GM19397 (cell line): ENCODE measurements at regions not wholly inside any gene's neighbourhood (a gene's known extent, or its start where the extent isn't known, plus 50 kb on each side); places are given as distances from the start of the nearest gene placed in this dataset.
"Not testable (repeated sequence)": the region's sequence is repeated elsewhere in the genome, so short reads cannot be mapped to it uniquely, and the experiment has no call there.

ENCODE experiments used
- ATAC-seq: cut with Tn5 transposase; IDR thresholded peaks from one replicate; pipeline ENCODE4 v1.9.1; 2021; ENCODE audit warnings: mild to moderate bottlenecking, moderate library complexity; ENCODE audit not compliant: unreplicated experiment

DNA sequence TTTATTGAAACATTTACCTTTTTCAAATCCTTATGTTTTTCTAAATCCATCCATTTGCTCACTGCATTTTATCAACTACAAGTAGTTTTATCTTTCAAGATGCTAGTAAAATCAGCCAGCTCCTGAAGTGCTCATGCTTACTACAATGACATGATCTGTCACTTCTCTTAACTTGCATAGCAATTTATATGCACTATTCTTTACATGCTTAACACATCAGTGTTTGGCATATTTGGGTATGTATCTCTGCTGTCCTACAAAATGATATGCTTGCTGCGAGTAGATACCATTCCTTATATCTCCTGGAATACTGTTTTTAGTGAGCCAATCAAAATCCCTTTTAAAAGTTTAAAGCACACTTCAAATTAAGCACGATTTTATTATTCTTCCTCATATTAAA is 2726.8 kb downstream of the PCDH7 start:
- no peak for ATAC-seq

DNA sequence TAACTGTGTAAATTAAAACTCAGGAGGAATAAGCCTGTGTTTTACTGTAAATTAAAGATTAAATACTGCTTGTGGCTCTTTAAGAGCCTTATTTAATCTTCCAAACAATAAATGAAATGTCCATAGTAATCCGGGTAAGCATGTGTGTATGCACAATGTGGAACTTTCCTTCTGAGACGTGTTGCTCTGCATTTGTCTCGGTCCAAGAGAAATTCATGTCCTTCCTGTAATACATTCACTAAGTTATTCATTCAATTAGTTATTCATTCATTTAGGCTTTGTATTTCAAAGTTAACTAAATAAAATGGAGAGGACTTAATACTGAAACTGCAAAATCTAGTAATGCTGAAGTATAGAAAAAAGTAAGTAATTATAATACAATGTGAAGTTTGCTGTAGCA is 2728.8 kb downstream of the PCDH7 start:
- no peak for ATAC-seq

DNA sequence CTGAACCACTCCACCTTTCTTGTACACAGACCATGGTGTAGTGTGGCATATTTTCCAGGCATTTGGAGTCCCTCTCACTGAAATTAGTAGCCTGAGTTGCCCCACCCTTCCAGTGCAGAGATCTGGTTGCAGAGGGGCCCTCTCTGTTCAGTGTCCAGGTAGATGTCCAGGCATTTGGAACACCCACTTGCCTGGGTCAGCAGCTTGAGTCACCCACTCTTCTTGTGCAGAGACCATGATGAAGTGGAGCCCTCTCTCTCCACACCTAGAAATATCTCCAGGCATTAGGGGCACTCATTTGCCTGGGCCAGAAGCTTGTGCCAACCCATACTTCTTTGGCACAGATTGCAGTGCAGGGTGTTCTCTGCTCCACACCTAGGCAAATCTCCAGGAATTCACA is 2733.3 kb downstream of the PCDH7 start:
- ATAC-seq, result no peak

DNA sequence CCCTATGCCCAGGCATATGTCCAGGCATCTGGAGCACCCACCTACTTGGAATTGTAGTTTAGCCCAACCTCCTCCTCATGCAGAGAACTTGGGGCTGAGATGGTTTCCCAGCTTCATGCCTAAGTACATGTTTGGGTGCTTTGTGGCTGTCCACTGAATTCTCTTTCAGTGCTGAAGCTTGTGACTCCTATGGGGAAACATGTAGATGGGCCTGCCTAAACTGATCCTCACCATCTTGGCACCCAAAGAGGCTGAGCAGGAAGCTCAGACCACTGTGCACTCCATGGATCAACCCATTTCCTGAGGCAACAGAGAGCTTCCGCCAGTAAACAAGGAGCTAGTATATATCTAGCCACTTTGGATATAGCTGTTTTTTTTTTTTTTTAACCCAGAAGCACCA is 2733.7 kb downstream of the PCDH7 start:
- no peak for ATAC-seq

DNA sequence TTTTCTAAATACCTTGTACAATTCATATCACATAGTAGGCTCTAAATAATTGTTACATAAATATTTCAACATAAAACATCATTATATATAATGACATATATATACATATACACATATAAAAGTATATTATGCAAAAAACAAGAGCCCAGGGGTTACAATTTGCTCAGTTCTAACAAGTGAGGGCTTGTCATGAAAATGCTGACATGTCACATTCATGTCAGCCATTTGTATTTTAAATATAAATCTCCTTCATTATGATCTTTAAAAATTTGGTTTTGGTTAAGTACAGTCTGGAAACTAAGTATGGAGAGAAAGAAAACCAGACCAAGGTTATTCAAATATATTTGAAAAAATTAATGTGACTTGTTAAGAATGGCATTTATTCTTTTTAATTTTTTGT is 2745.4 kb downstream of the PCDH7 start:
- ATAC-seq, result no peak

DNA sequence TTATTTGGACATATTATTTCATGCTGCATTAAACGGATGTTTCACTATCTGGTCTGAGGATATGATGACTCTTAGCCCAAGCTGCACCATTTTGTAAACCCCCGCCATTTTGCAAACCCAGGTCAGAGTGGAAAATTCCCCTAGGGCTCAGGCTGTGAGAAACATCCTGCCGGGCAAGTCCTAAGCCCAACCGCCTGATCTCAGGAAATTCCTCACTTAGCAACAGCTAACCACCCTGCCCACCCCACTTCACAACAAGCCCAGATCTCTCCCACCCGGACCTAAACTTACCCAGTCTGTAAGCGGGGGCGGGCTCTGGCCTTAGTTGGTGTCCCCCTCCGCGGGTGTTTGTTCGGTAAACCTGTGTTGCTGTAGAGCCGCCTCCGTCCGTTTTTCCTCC is 2747.1 kb downstream of the PCDH7 start:
- no peak for ATAC-seq

DNA sequence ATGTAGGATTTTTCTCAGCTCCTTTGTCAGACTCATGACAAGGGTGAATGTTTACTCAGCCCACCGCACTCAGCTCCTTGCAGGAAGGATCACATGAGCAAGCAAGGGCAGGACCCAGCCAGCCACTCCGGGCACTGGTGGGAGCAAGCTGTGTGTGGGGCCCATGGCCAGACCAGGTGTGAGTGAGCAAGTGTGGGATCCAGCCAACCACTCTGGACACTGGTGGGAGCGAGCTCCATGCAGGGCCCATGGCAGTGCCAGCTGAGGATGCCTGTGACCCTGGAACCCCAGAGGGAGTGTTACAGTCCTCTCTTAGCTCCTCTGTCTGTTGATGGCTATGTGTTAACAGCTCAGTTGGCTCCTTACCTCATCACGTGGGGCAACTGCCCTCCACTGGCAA is 2750.6 kb downstream of the PCDH7 start:
- no peak for ATAC-seq

DNA sequence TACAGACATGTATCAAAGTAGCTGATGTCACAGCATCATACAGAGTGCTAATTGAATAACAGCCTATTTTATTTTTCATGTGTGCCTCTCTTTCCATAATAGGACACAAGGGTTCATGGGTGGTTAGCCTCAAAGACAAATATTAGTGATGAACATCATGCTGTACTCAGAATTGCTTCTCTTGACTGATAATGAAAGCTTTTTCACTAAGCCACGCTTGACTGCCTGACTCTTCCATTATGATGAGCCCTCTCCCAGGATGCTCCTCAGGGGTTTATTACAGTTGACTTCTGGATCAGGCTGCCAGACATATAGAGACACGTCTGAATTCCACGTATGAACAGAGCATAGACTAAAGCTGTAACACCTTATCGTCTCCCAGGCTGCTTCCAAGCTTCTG is 2757.5 kb downstream of the PCDH7 start:
- no peak for ATAC-seq

DNA sequence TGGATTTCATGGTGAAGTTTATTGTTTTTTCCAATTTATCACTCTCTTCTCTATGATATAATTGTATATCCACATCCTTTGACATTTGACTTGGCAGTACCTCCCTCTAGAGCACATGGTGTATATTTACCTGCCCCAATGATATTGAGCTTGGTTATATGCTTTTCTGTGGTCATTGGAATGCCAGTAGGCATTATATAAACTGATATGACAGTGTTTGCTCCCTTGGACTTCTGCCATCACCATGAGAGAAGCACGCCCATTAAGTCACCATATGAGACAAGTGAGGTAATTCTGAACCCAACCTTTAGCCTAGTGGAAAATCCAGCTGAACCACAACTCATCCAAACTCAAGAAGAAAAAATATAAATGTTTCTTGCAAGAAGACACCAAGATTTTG is 2761.5 kb downstream of the ARAP2 start:
- ATAC-seq, result no peak

DNA sequence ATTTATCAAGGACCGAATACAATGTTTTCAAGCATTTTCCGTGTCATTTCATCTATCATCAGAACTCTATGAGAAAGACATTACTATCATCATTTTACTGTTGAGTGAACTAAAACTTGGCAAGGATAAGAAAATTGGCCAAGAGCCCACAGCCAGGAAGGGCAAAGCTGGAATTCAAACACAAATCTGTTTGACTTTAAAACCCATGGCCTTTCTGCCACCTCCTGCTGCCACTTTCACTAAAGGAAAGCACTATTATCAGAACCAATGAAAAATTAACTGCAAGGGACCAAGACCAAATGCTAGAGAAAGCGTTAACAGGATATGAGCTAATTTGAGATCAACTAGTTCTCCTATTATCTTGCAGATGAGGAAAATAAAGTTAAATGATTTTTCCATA is 2759.2 kb downstream of the ARAP2 start:
- no peak for ATAC-seq

DNA sequence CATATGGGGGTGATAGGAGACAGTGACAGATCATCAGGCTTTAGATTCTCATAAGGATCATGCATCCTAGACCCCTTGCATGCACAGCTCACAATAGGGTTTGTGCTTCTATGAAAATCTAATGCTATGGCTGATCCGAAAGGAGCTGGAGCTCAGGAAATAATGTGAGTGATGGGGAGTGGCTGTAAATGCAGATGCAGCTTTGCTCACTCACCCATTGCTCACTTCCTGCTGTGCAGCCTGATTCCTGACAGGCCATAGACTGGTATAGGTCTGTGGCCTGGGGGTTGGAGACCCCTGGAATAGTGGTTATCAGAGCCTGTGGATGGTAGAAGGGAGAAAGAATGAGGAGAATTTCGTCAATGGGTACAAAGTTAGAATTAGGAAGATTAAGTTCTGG is 2751.1 kb downstream of the ARAP2 start:
- no peak for ATAC-seq

DNA sequence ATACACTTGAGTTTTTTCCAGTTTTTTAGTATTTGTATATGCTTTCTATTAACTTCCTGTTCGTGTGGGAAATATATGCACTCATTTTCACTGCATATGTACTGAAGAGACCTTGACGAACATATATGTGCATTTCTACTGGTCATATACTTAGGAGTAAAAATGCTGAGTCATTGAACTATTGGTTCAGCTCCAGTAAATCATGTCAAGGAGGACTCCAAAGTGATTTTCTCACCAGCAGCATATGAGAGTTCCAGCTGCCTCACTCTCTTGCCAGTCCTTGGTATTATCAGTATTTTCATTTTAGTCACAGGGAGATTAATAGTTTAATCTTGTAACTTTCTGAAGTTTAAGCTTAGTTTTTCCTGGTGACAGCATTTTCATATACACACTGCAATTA is 2750.2 kb downstream of the ARAP2 start:
- no peak for ATAC-seq

DNA sequence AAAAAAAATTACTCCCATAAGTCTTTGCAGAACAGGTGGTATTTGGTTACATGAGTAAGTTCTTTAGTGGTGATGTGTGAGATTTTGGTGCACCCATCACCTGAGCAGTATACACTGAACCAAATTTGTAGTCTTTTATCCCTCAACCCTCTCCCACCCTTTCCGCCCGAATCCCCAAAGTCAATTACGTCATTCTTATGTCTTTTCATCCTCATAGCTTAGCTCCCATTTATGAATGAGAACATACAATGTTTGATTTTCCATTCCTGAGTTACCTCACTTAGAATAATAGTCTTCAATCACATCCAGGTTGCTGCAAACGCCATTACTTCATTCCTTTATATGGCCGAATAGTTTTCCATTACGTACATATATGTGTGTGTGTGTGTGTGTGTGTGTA is 2742.7 kb downstream of the ARAP2 start:
- not testable (repeated sequence) for ATAC-seq

DNA sequence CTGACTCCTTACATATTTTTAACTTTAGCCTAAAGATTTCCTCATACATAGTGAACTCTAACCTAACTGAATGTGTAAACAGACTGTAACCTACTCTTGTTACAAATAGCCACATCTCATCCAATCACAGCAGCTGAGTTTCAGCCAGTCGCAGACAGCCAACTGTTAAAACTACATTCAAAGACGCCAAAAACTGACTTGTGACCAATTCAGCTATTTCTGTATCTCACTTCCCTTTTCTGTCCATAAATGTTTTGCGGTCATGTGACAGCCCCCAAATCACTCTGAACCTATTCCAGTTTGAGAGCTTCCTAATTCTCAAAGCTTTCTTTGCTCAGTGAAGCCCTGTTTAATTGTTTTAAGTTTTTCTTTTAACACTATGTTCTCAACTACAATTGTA is 2731.9 kb downstream of the ARAP2 start:
- ATAC-seq, result no peak

DNA sequence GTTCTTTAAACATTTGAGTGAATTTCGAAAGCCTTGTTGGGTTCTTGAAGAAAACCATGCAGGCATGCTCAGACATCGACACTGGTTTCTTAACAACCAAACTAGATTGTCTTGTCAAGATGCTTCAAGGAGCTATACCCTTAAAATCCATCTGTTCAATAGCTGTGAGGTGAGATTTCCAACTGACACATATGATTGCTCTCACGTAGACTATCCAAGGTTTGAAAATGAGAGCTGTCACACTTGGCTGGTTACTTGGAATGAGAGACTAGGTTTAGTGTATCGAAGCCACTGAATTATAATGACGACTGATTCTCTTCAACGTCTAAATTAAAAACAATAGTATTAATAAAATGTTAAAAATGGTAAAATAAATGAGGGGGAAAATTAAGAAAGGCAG is 2725.5 kb downstream of the ARAP2 start:
- ATAC-seq, result no peak

DNA sequence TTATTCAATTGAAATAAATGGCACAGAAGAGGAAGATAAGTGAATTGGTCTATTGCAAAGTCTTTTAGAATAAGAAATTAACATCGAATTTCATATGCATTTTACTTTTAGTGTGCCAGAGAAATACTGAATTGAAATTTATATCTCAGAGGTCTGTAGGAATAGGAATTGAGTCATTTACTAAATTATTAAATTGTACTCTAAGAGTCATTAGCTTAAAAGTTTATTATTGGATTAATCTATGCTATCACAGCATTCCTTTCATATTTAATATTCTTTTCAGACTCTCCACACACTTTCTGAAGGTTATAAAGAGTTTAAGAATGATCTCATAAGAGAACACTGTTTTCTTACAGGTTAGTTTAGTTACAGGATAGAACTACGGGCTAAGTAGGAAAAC is 2711.5 kb downstream of the ARAP2 start:
- ATAC-seq, result no peak

DNA sequence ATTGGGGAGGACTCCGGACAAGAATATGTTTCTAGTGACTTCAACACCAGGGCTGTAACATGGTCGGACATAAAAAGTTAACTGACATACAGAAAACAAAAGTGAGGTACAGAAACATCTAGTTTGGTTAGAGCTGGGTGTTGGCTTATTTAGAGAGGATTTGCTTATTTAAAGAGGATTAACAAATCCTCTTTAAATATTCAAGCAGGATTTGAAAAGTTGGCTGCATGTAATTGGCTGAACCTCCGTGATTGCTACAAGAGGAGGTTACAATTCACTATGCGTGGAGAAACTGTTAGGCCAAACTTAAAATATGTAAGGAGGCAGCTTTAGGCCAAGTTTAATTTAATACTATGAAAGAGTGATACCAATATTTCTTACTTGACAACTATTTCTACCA is 2707.4 kb downstream of the ARAP2 start:
- ATAC-seq, result no peak

DNA sequence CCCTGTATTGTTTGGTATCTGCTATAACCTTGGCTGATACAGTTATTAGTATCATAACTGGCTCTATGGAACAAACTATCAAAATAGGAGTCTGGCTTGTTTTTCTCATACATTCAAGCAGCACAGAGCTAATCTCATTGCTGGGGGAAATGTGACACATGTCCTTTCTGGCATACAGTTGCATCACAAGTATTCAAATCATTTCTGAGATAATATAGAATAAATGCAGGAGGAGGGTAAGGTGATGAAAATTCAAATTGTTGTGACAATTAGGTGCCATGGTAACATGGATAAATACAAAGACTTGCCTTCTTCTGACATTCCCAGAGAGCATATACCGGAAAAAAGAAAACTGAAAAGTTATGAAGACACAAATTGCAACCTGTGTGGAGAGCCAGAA is 2706.8 kb downstream of the ARAP2 start:
- no peak for ATAC-seq

DNA sequence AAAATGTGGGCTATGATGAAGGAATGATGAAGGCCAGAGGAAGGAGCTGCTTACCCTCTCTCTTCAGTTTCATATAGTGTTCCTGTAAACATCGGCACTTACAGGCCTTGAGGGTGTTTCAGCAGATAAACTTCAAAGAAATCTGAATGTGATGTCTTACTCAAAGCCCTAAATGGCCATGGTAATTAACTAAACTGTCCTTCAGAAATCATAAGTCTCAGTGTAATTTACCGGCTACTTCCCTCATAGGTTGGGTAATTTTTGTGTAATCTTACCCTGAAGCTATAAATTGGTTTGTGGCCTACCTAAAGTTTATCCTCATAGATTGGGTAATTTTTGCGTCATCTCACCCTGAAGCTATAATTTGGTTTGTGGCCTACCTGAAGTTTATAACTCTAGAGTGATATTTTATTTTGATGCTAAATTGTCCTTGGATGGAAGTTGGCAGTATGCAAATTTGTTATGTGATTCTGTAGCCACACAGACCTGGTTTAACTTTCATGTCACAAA is 2700.3 kb downstream of the ARAP2 start:
- no peak for ATAC-seq

DNA sequence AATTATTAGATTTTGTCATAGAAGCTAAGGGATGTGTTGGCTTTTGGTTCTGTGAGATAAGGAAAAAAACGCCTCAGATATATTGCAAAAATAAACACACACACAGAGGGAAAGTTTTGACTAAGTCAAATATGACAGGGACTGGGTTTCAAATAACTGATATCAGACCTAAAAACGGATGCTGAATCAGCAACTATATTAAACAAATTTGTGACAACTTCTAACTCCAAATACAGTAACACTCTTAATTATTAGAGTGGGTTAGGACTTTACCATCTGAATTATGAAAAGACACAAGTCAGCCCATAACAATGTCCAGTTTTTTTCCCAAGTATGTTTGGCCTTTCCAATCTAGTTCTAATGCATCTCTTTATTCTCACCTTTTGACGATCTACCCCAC is 2693.1 kb downstream of the ARAP2 start:
- no peak for ATAC-seq

DNA sequence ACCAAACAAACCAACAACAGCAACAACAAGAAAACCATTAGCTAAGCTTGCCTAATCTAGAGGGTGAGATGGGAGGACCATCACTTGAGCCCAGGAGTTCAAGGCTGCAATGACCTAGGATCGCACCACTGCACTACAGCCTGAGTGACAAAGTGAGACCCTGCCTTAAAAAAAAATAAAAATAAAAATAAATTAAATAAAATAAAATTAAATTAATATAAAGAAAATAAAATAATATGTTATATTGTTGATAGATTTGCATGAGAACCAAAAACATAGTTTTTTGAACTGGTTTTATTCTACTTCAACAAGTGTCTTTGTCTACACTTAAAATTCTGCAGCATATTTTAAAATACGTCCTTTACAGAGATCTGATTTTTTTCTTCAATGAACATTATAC is 2683.1 kb downstream of the ARAP2 start:
- no peak for ATAC-seq

DNA sequence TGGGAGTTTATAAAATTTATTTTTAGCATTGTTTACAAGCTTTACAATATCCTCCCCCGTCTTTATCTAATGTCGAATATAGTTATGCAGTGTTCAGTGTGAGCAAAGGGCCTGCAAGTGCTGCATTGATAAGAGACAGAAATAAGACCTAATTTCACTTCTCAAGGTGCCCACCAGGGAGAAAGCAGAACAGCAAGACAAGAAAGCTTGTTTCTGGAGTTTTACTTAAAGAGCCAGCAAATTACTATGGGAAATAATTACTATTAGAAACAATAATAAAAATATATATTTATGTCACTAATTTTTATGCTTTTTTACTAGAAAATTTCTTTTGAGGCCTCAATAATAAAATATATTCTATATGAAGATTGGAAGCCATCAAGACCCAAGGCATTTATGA is 2677.7 kb downstream of the ARAP2 start:
- no peak for ATAC-seq

DNA sequence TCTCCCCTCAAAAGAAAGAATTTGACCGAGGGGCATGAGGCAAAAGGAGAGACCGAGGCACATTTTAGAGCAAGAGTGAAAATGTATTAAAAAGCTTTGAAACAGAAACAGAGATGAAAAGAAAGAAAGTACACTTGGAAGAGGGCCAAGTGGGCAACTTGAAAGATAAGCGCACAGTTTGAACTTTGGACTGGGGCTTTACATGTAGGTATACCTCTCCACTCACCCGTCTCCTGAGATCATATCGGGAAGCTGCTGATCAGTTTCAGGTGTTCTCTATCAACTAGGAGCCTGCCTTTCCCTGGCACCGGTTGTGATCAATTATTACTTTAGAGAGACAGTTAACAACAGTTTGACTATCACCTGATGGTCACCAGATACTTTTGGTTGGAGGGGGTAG is 2666.5 kb downstream of the ARAP2 start:
- ATAC-seq, result no peak

DNA sequence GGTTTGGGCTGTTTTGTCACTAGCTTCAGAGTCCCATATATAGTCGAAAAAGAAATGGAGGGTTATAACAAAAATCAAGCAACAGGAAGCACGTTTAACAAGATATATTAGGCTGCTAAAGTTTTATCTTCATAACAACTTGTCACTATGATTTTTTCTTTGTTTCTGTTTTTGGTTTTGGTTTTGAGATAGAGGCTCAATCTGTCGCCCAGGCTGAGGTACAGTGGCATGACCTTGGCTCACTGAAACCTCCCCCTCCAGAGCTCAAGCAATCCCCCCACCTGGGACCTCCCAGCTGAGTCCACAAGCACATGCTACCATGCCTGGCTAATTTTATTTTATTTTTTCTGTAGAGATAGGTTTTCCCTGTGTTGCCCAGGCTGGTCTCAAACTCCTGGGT is 2664.4 kb downstream of the ARAP2 start:
- no peak for ATAC-seq
